ENCODE measurements at regions not wholly inside any gene's neighbourhood (a gene's known extent, or its start where the extent isn't known, plus 50 kb on each side); places are given as distances from the start of the nearest gene placed in this dataset.

- ChIA-PET POLR2A (ENCODE audit: partially characterized antibody) (no interaction called here), CTCF (ENCODE audit: partially characterized antibody) (no interaction called here)
- Histone ChIP-seq H3K36me3 (ENCODE audit: control insufficient read depth in 2 of 4, insufficient read depth in 4 of 4, low read length in 3 of 4) (no peaks in the 10 kb centered on the region), H3K4me1 (replicated peaks in 1 of 4; ENCODE audit: control insufficient read depth in 3 of 4, insufficient read depth in 4 of 4, low read length in 3 of 4) (no peaks in the 10 kb centered on the region), H3K56ac (replicated peaks; ENCODE audit: insufficient read length, low read depth, low read length) (no peak overlapping the region), H4K20me1 (replicated peaks in 1 of 2; ENCODE audit: control insufficient read depth in 1 of 2, insufficient read depth in 2 of 2, low read length in 2 of 2) (no peaks in the 10 kb centered on the region), H2BK120ac (replicated peaks; ENCODE audit: low read depth, low read length) (no peak overlapping the region), H2AFZ (ENCODE audit: low read length) (no peak overlapping the region), H3K23me2 (ENCODE audit: low read depth, low read length) (no peaks in the 10 kb centered on the region), H3K4ac (replicated peaks; ENCODE audit: insufficient read length, low read depth, low read length) (no peak overlapping the region), H3K79me2 (ENCODE audit: control insufficient read depth in 1 of 2, insufficient read depth in 2 of 2, low read length in 2 of 2) (no peaks in the 10 kb centered on the region), H2BK15ac (ENCODE audit: low read length) (no peak overlapping the region), H2BK20ac (ENCODE audit: low read length) (no peak overlapping the region), H4K5ac (ENCODE audit: insufficient read length, low read depth, low read length) (no peak overlapping the region), H3K9ac (replicated peaks in 1 of 4; ENCODE audit: extremely low read depth in 1 of 4, low read depth in 3 of 4, low read length in 3 of 4) (no peak overlapping the region), H2BK5ac (ENCODE audit: low read depth, low read length) (no peak overlapping the region), H3K9me3 (ENCODE audit: insufficient read depth in 2 of 2, low read depth in 1 of 2, low read length in 1 of 2) (0 out of 4 replicates have a peak, but pooled peaks cover 0 to 2% of the 10 kb centered on the region in 2 experiments), H4K91ac (replicated peaks; ENCODE audit: insufficient read length, low read length) (no peak overlapping the region), H3K23ac (ENCODE audit: insufficient read length) (no peak overlapping the region), H4K8ac (ENCODE audit: extremely low read depth, insufficient read depth, low read length) (no peak overlapping the region), H3K27me3 (replicated peaks in 1 of 4; ENCODE audit: control insufficient read depth in 3 of 4, extremely low read depth in 1 of 4, insufficient read depth in 3 of 4, low read length in 3 of 4) (no peaks in the 10 kb centered on the region), H3K4me2 (ENCODE audit: insufficient read depth in 1 of 2, low read depth in 2 of 2, low read length in 2 of 2) (no peak overlapping the region), H3K4me3 (ENCODE audit: extremely low read depth in 1 of 4, insufficient read depth in 2 of 4, low read depth in 3 of 4, low read length in 4 of 4) (no peak overlapping the region), H2BK12ac (ENCODE audit: low read depth, low read length) (no peak overlapping the region), H3K14ac (ENCODE audit: insufficient read length) (no peak overlapping the region), H3K18ac (ENCODE audit: extremely low read depth, low read length) (no peak overlapping the region), H3K27ac (ENCODE audit: low read depth, low read length) (no peak overlapping the region), H3K79me1 (ENCODE audit: low read depth, low read length) (no peaks in the 10 kb centered on the region), H2AK5ac (ENCODE audit: low read depth, low read length) (no peak overlapping the region)
- WGBS, 2 experiments (ENCODE audit: extremely low coverage in 1 of 2, insufficient coverage in 1 of 2, insufficient read length in 1 of 2, insufficient replicate concordance in 2 of 2, low coverage in 1 of 2, low lambda C conversion rate in 2 of 2, missing lambda C conversion rate in 1 of 2) = 89% methylated on average over 3 of the region's 3 CpGs; no CpG with 5 or more reads in 1 of the 2 experiments
- no peak for DNase-seq (ENCODE audit: low read depth in 1 of 2, low spot score in 2 of 2)
- no peak for FAIRE-seq
- TF ChIP-seq EZH2 (IDR thresholded peaks at IDR 0.05; ENCODE audit: low read depth, low read length, severe bottlenecking) (no peak), ASH2L (IDR thresholded peaks at IDR 0.05; ENCODE audit: low read length) (no peak), HDAC6 (IDR thresholded peaks at IDR 0.05; ENCODE audit: low read depth, low read length) (no peak), CTBP2 (IDR thresholded peaks at IDR 0.05; ENCODE audit: borderline replicate concordance, insufficient read depth, insufficient read length, low read length) (no peak), BACH1 (IDR thresholded peaks at IDR 0.05; ENCODE audit: low read length) (no peak), NANOG (IDR thresholded peaks at IDR 0.05; ENCODE audit: insufficient read depth, low read depth, low read length, poor library complexity, severe bottlenecking) (no peak), CBX8 (IDR thresholded peaks at IDR 0.05; ENCODE audit: borderline replicate concordance, low read depth, low read length) (no peak), CTCF (IDR thresholded peaks at IDR 0.05; ENCODE audit: control extremely low read depth in 1 of 3, insufficient read depth in 1 of 3, low read depth in 1 of 3, low read length in 3 of 3) (no peak), JUN (IDR thresholded peaks at IDR 0.05; ENCODE audit: low read depth, low read length) (no peak)
- TF ChIP-seq, protein P1, sequence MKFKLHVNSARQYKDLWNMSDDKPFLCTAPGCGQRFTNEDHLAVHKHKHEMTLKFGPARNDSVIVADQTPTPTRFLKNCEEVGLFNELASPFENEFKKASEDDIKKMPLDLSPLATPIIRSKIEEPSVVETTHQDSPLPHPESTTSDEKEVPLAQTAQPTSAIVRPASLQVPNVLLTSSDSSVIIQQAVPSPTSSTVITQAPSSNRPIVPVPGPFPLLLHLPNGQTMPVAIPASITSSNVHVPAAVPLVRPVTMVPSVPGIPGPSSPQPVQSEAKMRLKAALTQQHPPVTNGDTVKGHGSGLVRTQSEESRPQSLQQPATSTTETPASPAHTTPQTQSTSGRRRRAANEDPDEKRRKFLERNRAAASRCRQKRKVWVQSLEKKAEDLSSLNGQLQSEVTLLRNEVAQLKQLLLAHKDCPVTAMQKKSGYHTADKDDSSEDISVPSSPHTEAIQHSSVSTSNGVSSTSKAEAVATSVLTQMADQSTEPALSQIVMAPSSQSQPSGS (IDR thresholded peaks at IDR 0.05; ENCODE audit: low read length) = no peak
These were observed 624.7 kb downstream of the UTRN start for GRCh38 chr6:144909753-144910285.

All from H1 (cell line).